ENCODE measurements at regions not wholly inside any gene's neighbourhood (a gene's known extent, or its start where the extent isn't known, plus 50 kb on each side); places are given as distances from the start of the nearest gene placed in this dataset.

GRCh38 chr5:117748336-117748735 lies 1173.7 kb upstream of the SEMA6A start:
- no peak overlapping the region for H2AFZ ChIP-seq (ENCODE audit: low read depth, low read length)
- no peaks in the 10 kb centered on the region for H3K79me2 ChIP-seq (replicated peaks; ENCODE audit: insufficient read depth, low read length)
- no peaks in the 10 kb centered on the region for H4K20me1 ChIP-seq (ENCODE audit: insufficient read depth)
- no peaks in the 10 kb centered on the region for H3K9me3 ChIP-seq (ENCODE audit: low read length)
- H3K4me2 ChIP-seq (ENCODE audit: low read length) = no peak overlapping the region
- no peaks in the 10 kb centered on the region for H3K27me3 ChIP-seq (ENCODE audit: insufficient read depth, low read depth, low read length)
- no peak overlapping the region for H3K27ac ChIP-seq (ENCODE audit: low read length)
- TF ChIP-seq SMC3 (conservative IDR thresholded peaks at IDR 0.05; ENCODE audit: poor library complexity) (no peak), EP300 (conservative IDR thresholded peaks at IDR 0.05; ENCODE audit: poor library complexity, severe bottlenecking) (no peak), TAF1 (IDR thresholded peaks at IDR 0.05; ENCODE audit: low read depth) (no peak), EZH2 (IDR thresholded peaks at IDR 0.05; ENCODE audit: borderline replicate concordance, insufficient read depth, low read length, poor library complexity, severe bottlenecking) (no peak), CTCF (IDR thresholded peaks at IDR 0.05; ENCODE audit: poor library complexity, severe bottlenecking) (no peak), MXI1 (conservative IDR thresholded peaks at IDR 0.05; ENCODE audit: poor library complexity, severe bottlenecking) (no peak), RAD21 (conservative IDR thresholded peaks at IDR 0.05) (no peak)
- no peak overlapping the region for H3K9ac ChIP-seq (ENCODE audit: low read length)
- H3K4me3 ChIP-seq (ENCODE audit: low read length) = no peak overlapping the region
- H3F3A ChIP-seq (ENCODE audit: insufficient read depth, low read length, poor library complexity, severe bottlenecking) = no peaks in the 10 kb centered on the region
- H3K36me3 ChIP-seq (ENCODE audit: insufficient read depth, low read length) = no peaks in the 10 kb centered on the region
- H3K9me2 ChIP-seq (ENCODE audit: insufficient read depth, low read length) = no peaks in the 10 kb centered on the region

GRCh38 chr5:117743337-117743736 lies 1168.7 kb upstream of the SEMA6A start:
- H3F3A ChIP-seq (ENCODE audit: insufficient read depth, low read length, poor library complexity, severe bottlenecking) = no peaks in the 10 kb centered on the region
- no peaks in the 10 kb centered on the region for H3K79me2 ChIP-seq (replicated peaks; ENCODE audit: insufficient read depth, low read length)
- no peak overlapping the region for H3K9ac ChIP-seq (ENCODE audit: low read length)
- no peak overlapping the region for H2AFZ ChIP-seq (ENCODE audit: low read depth, low read length)
- H3K9me2 ChIP-seq (ENCODE audit: insufficient read depth, low read length) = no peaks in the 10 kb centered on the region
- H3K4me3 ChIP-seq (ENCODE audit: low read length) = no peak overlapping the region
- no peak overlapping the region for H3K27ac ChIP-seq (ENCODE audit: low read length)
- no peak overlapping the region for H3K4me2 ChIP-seq (ENCODE audit: low read length)
- H4K20me1 ChIP-seq (ENCODE audit: insufficient read depth) = no peaks in the 10 kb centered on the region
- no peaks in the 10 kb centered on the region for H3K27me3 ChIP-seq (ENCODE audit: insufficient read depth, low read depth, low read length)
- TF ChIP-seq SMC3 (conservative IDR thresholded peaks at IDR 0.05; ENCODE audit: poor library complexity) (no peak), TAF1 (IDR thresholded peaks at IDR 0.05; ENCODE audit: low read depth) (no peak)
- no peaks in the 10 kb centered on the region for H3K9me3 ChIP-seq (ENCODE audit: low read length)
- H3K36me3 ChIP-seq (ENCODE audit: insufficient read depth, low read length) = no peaks in the 10 kb centered on the region

DNA sequence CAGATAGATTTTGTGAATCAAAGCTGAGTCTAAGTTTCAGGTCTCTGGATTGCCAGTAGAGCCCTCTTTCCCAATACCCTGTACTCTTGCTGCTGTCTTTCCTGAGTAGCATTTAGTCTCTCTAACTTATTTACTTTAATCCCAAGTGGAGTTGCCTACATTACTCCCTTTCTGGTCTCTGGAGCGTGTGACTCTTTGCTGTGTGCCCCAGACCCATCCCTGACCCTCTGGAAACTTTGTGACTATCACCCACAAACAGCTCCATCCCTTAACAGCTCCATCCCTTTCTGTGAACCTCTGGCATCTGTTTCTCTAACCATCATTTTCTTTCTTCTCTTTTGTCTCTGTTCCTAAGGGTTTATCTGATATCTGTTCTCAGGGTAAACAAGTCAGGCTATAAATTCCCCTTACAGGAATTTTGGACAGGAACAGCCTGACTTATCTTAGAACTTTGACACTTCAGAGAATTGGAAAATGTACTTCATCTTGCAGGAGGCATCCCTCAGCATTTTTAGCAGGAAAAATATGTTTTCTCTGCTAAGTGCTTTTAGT lies 1167.1 kb upstream of the SEMA6A start:
- TF ChIP-seq POLR2AphosphoS5 (IDR thresholded peaks at IDR 0.05) = no peak
- TF ChIP-seq EP300 (conservative IDR thresholded peaks at IDR 0.05; ENCODE audit: poor library complexity, severe bottlenecking) = no peak
- no peak for TF ChIP-seq TAF1 (IDR thresholded peaks at IDR 0.05; ENCODE audit: low read depth)
- no peak for TF ChIP-seq EZH2 (IDR thresholded peaks at IDR 0.05; ENCODE audit: borderline replicate concordance, insufficient read depth, low read length, poor library complexity, severe bottlenecking)
- TF ChIP-seq CTCF (IDR thresholded peaks at IDR 0.05; ENCODE audit: poor library complexity, severe bottlenecking) = no peak
- TF ChIP-seq, protein P1, sequence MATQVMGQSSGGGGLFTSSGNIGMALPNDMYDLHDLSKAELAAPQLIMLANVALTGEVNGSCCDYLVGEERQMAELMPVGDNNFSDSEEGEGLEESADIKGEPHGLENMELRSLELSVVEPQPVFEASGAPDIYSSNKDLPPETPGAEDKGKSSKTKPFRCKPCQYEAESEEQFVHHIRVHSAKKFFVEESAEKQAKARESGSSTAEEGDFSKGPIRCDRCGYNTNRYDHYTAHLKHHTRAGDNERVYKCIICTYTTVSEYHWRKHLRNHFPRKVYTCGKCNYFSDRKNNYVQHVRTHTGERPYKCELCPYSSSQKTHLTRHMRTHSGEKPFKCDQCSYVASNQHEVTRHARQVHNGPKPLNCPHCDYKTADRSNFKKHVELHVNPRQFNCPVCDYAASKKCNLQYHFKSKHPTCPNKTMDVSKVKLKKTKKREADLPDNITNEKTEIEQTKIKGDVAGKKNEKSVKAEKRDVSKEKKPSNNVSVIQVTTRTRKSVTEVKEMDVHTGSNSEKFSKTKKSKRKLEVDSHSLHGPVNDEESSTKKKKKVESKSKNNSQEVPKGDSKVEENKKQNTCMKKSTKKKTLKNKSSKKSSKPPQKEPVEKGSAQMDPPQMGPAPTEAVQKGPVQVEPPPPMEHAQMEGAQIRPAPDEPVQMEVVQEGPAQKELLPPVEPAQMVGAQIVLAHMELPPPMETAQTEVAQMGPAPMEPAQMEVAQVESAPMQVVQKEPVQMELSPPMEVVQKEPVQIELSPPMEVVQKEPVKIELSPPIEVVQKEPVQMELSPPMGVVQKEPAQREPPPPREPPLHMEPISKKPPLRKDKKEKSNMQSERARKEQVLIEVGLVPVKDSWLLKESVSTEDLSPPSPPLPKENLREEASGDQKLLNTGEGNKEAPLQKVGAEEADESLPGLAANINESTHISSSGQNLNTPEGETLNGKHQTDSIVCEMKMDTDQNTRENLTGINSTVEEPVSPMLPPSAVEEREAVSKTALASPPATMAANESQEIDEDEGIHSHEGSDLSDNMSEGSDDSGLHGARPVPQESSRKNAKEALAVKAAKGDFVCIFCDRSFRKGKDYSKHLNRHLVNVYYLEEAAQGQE (IDR thresholded peaks at IDR 0.05; ENCODE audit: borderline replicate concordance) = no peak
- no peak for TF ChIP-seq RAD21 (conservative IDR thresholded peaks at IDR 0.05)
- no peak for TF ChIP-seq SMC3 (conservative IDR thresholded peaks at IDR 0.05; ENCODE audit: poor library complexity)
- no peak for TF ChIP-seq MXI1 (conservative IDR thresholded peaks at IDR 0.05; ENCODE audit: poor library complexity, severe bottlenecking)
- Histone ChIP-seq H3K9me2 (ENCODE audit: insufficient read depth, low read length) (no peaks in the 10 kb centered on the region), H3F3A (ENCODE audit: insufficient read depth, low read length, poor library complexity, severe bottlenecking) (no peaks in the 10 kb centered on the region), H3K9me3 (ENCODE audit: low read length) (no peaks in the 10 kb centered on the region), H3K27me3 (ENCODE audit: insufficient read depth, low read depth, low read length) (no peaks in the 10 kb centered on the region), H3K27ac (ENCODE audit: low read length) (no peak overlapping the region), H2AFZ (ENCODE audit: low read depth, low read length) (no peak overlapping the region), H3K4me2 (ENCODE audit: low read length) (no peak overlapping the region), H3K4me3 (ENCODE audit: low read length) (no peak overlapping the region), H4K20me1 (ENCODE audit: insufficient read depth) (no peaks in the 10 kb centered on the region), H3K9ac (ENCODE audit: low read length) (no peak overlapping the region), H3K36me3 (ENCODE audit: insufficient read depth, low read length) (no peaks in the 10 kb centered on the region), H3K79me2 (replicated peaks; ENCODE audit: insufficient read depth, low read length) (no peaks in the 10 kb centered on the region)
